ENCODE measurements at regions not wholly inside any gene's neighbourhood (a gene's known extent, or its start where the extent isn't known, plus 50 kb on each side); places are given as distances from the start of the nearest gene placed in this dataset.

DNA sequence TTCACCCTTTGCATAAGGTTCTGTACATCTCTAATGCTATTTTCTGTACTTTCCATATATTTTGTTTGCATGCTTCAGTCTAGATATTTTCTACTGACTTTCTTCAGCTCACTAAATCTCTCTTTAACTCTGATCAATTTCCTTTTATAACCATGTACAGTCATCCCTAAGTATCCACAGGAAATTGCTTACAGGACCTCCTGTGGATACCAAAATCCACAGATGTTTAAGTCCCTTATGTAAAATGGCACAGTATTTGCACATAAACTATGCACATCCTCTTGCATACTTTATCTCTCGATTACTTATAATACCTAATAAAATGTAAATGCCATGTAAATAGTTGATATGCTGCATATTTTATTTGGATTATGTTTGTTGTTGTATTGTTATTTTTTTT is 442.1 kb downstream of the TLE4 start:
- Histone ChIP-seq H3K27me3 (no peaks in the 10 kb centered on the region), H3K27ac (no peak overlapping the region), H3K9me3 (no peaks in the 10 kb centered on the region), H3K36me3 (no peaks in the 10 kb centered on the region), H3K4me3 (no peak overlapping the region), H3K4me1 (ENCODE audit: insufficient read depth) (no peaks in the 10 kb centered on the region)
- 93 to 97% (median 95%) methylated on average over 1 of the region's 1 CpG for WGBS, 3 donors
- TF ChIP-seq EP300 (IDR thresholded peaks at IDR 0.05) (no peak), POLR2A (IDR thresholded peaks at IDR 0.05) (no peak)
- TF ChIP-seq, protein P1, sequence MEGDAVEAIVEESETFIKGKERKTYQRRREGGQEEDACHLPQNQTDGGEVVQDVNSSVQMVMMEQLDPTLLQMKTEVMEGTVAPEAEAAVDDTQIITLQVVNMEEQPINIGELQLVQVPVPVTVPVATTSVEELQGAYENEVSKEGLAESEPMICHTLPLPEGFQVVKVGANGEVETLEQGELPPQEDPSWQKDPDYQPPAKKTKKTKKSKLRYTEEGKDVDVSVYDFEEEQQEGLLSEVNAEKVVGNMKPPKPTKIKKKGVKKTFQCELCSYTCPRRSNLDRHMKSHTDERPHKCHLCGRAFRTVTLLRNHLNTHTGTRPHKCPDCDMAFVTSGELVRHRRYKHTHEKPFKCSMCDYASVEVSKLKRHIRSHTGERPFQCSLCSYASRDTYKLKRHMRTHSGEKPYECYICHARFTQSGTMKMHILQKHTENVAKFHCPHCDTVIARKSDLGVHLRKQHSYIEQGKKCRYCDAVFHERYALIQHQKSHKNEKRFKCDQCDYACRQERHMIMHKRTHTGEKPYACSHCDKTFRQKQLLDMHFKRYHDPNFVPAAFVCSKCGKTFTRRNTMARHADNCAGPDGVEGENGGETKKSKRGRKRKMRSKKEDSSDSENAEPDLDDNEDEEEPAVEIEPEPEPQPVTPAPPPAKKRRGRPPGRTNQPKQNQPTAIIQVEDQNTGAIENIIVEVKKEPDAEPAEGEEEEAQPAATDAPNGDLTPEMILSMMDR (IDR thresholded peaks at IDR 0.05), result no peak
- no peak for DNase-seq
- intact Hi-C loops (cut with DNase I), result no loop called here

DNA sequence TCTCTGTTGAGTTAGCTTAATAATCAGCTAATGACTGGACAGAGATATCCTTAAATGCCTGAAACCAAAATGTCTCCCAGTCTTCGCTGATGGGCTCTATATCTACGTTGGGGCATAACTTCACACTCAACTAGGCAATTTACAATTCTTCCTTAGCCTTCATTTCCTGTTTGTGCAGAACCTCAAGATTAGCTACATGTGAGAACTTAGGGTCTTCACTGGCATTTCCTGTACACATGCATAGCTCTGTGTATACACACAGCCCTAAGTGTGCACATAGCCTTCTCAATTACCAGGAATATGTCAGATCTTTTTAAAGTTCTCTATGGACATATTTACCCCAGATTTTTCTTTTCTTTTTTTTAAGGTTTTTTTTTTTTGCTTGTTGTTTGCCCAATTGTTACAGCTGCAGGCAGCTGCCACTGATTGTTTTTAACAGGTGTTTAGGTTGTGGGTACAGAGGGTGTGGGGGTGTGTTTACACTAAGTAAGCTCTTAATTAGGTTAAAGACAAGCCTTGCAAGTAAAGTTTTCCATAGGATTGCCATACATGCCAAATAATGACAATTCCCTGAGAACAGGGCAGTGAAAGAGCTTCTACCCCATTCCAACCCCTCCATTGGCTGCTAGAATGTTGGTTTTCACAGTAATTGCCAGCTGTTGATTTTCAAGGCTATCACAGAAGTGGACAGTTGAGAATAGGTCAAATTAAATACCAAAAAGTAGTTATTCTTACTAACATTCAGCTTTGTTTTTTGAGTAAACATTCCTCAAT is 441.0 kb downstream of the TLE4 start:
- Histone ChIP-seq H3K27ac (no peak overlapping the region), H3K36me3 (no peaks in the 10 kb centered on the region), H3K27me3 (no peaks in the 10 kb centered on the region), H3K4me3 (no peak overlapping the region), H3K4me1 (ENCODE audit: insufficient read depth) (no peaks in the 10 kb centered on the region), H3K9me3 (no peaks in the 10 kb centered on the region)
- intact Hi-C loops (cut with DNase I), result no loop called here
- TF ChIP-seq, protein P1 (IDR thresholded peaks at IDR 0.05), result no peak
- WGBS, 3 donors, result 82 to 89% (median 85%) methylated on average over 2 of the region's 2 CpGs
- no peak for DNase-seq

DNA sequence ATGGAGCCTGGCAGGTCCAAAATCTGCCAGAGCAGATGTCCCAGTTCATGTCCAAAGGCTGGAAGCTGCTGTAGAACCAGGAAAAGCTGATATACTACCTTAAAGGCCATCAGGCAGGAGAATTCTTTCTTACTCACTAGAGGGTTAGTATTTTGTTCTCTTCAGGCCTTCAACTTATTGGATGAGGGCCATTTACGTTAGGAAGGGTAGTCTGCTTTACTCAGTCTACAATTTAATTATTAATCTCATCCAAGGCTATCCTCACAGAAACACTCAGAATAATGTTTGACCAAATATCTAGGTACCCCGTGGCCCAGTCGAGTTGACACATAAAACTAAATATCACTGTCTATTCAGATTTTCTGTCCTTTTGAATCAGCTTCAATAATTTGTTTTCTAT is 437.4 kb downstream of the TLE4 start:
- no peak for DNase-seq
- TF ChIP-seq EP300 (IDR thresholded peaks at IDR 0.05) (no peak), POLR2A (IDR thresholded peaks at IDR 0.05) (no peak)
- TF ChIP-seq, protein P1 (IDR thresholded peaks at IDR 0.05), result no peak
- Histone ChIP-seq H3K27me3 (no peaks in the 10 kb centered on the region), H3K27ac (no peak overlapping the region), H3K36me3 (no peaks in the 10 kb centered on the region), H3K4me3 (no peak overlapping the region), H3K4me1 (ENCODE audit: insufficient read depth) (no peaks in the 10 kb centered on the region), H3K9me3 (no peaks in the 10 kb centered on the region)
- 91 to 92% (median 92%) methylated on average over 3 of the region's 3 CpGs for WGBS, 3 donors
- intact Hi-C loops (cut with DNase I), result no loop called here

DNA sequence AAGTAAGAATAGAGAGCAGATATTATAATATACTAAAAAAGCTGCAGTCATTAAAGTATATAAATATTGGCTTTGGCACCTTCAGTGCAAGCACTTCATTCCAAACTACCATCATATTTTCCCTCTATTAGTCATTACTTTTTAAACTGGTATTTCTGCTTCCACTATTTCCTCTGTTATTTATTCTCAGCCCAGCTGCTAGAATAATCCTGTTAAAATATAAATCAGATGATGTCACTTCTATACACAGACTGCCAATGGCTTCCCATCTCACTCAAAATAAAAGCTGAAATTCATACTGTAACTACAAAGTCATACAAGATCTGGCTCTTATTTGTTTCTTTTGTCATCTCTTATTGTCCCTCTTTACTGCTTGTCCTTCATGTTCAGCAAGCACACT is 432.9 kb downstream of the TLE4 start:
- H3K4me1 ChIP-seq (ENCODE audit: insufficient read depth), result no peaks in the 10 kb centered on the region

More for the DNA sequence above, 432.9 kb downstream of the TLE4 start:
- DNase-seq, result no peak
- Histone ChIP-seq H3K4me3 (no peak overlapping the region), H3K36me3 (no peaks in the 10 kb centered on the region), H3K9me3 (no peaks in the 10 kb centered on the region), H3K27me3 (no peaks in the 10 kb centered on the region), H3K27ac (no peak overlapping the region)
- TF ChIP-seq POLR2A (IDR thresholded peaks at IDR 0.05), result no peak
- TF ChIP-seq, protein P1 (IDR thresholded peaks at IDR 0.05), result no peak
- no peak for TF ChIP-seq EP300 (IDR thresholded peaks at IDR 0.05)
- intact Hi-C loops (cut with DNase I), result no loop called here
